ENCODE measurements at regions not wholly inside any gene's neighbourhood (a gene's known extent, or its start where the extent isn't known, plus 50 kb on each side); places are given as distances from the start of the nearest gene placed in this dataset.

DNA sequence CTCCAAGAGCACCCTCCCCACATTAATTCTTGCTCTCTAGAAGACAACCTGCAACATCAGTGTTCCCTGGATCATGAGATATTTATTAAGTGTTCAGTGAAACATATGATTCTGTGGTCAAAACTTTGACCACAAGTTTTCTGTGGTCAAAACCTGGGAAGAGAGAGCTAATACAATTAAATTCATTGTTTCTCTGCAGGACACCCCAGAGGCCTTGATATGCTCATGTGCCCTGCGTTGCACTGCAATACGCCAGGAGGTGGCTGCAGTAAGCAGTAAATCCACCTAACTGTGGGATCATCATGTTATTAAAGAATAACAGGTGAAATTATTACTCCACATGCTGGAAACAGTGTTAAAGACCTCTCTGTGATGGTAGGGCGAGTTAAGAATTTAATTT, 109.3 kb upstream of the SPDL1 start:
- H3K4me1 Mint-ChIP-seq = peaks cover 29% of the 10 kb centered on the region
- ChIA-PET POLR2A (no interaction called here), CTCF (interaction anchor here (0.6 to 1.0 kb wide), 2 partner anchors 74 to 333 kb away, joined by 3 read pairs; no protein-coding TSS in a partner anchor)

More for the DNA sequence above, 109.3 kb upstream of the SPDL1 start:
- ATAC-seq = peak; percentile 62
- Mint-ChIP-seq H3K27ac (no peak overlapping the region), H3K4me3 (no peak overlapping the region), H3K9me3 (peaks cover 21% of the 10 kb centered on the region), H3K27me3 (ENCODE audit: low read depth) (peaks cover 9% of the 10 kb centered on the region), H3K36me3 (peaks cover 13% of the 10 kb centered on the region; the same call in 1 of the 2 replicates)
- TF ChIP-seq CBFB (CRISPR knock-in tag; IDR thresholded peaks at IDR 0.05; ENCODE audit: low read depth) (no peak), RELA (CRISPR knock-in tag; IDR thresholded peaks at IDR 0.05; ENCODE audit: borderline replicate concordance) (no peak), ESRRA (CRISPR knock-in tag; IDR thresholded peaks at IDR 0.05; ENCODE audit: borderline replicate concordance) (no peak), EMX1 (CRISPR knock-in tag; IDR thresholded peaks at IDR 0.05) (no peak), ZNF317 (CRISPR knock-in tag; IDR thresholded peaks at IDR 0.05; ENCODE audit: borderline replicate concordance, low read depth) (no peak), SOX15 (CRISPR knock-in tag; IDR thresholded peaks at IDR 0.05) (no peak), ZNF121 (CRISPR knock-in tag; IDR thresholded peaks at IDR 0.05) (no peak), RORB (CRISPR knock-in tag; IDR thresholded peaks at IDR 0.05) (no peak), SP1 (CRISPR knock-in tag; conservative IDR thresholded peaks at IDR 0.05) (no peak), ETV6 (CRISPR knock-in tag; IDR thresholded peaks at IDR 0.05) (no peak), TP53 (CRISPR knock-in tag; IDR thresholded peaks at IDR 0.05) (no peak), ZNF396 (CRISPR knock-in tag; IDR thresholded peaks at IDR 0.05; ENCODE audit: borderline replicate concordance) (no peak)
- TF ChIP-seq, protein P1, sequence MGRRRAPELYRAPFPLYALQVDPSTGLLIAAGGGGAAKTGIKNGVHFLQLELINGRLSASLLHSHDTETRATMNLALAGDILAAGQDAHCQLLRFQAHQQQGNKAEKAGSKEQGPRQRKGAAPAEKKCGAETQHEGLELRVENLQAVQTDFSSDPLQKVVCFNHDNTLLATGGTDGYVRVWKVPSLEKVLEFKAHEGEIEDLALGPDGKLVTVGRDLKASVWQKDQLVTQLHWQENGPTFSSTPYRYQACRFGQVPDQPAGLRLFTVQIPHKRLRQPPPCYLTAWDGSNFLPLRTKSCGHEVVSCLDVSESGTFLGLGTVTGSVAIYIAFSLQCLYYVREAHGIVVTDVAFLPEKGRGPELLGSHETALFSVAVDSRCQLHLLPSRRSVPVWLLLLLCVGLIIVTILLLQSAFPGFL (CRISPR knock-in tag; IDR thresholded peaks at IDR 0.05; ENCODE audit: borderline replicate concordance) = no peak
- TF ChIP-seq, protein P2, sequence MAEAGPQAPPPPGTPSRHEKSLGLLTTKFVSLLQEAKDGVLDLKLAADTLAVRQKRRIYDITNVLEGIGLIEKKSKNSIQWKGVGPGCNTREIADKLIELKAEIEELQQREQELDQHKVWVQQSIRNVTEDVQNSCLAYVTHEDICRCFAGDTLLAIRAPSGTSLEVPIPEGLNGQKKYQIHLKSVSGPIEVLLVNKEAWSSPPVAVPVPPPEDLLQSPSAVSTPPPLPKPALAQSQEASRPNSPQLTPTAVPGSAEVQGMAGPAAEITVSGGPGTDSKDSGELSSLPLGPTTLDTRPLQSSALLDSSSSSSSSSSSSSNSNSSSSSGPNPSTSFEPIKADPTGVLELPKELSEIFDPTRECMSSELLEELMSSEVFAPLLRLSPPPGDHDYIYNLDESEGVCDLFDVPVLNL (CRISPR knock-in tag; IDR thresholded peaks at IDR 0.05; ENCODE audit: borderline replicate concordance, low read depth) = no peak
- TF ChIP-seq, protein P3, sequence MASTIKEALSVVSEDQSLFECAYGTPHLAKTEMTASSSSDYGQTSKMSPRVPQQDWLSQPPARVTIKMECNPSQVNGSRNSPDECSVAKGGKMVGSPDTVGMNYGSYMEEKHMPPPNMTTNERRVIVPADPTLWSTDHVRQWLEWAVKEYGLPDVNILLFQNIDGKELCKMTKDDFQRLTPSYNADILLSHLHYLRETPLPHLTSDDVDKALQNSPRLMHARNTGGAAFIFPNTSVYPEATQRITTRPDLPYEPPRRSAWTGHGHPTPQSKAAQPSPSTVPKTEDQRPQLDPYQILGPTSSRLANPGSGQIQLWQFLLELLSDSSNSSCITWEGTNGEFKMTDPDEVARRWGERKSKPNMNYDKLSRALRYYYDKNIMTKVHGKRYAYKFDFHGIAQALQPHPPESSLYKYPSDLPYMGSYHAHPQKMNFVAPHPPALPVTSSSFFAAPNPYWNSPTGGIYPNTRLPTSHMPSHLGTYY (CRISPR knock-in tag; IDR thresholded peaks at IDR 0.05) = no peak
- TF ChIP-seq, protein P4, sequence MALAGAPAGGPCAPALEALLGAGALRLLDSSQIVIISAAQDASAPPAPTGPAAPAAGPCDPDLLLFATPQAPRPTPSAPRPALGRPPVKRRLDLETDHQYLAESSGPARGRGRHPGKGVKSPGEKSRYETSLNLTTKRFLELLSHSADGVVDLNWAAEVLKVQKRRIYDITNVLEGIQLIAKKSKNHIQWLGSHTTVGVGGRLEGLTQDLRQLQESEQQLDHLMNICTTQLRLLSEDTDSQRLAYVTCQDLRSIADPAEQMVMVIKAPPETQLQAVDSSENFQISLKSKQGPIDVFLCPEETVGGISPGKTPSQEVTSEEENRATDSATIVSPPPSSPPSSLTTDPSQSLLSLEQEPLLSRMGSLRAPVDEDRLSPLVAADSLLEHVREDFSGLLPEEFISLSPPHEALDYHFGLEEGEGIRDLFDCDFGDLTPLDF (CRISPR knock-in tag; IDR thresholded peaks at IDR 0.05) = no peak
- TF ChIP-seq, protein P5, sequence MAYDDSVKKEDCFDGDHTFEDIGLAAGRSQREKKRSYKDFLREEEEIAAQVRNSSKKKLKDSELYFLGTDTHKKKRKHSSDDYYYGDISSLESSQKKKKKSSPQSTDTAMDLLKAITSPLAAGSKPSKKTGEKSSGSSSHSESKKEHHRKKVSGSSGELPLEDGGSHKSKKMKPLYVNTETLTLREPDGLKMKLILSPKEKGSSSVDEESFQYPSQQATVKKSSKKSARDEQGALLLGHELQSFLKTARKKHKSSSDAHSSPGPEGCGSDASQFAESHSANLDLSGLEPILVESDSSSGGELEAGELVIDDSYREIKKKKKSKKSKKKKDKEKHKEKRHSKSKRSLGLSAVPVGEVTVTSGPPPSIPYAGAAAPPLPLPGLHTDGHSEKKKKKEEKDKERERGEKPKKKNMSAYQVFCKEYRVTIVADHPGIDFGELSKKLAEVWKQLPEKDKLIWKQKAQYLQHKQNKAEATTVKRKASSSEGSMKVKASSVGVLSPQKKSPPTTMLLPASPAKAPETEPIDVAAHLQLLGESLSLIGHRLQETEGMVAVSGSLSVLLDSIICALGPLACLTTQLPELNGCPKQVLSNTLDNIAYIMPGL (CRISPR knock-in tag; IDR thresholded peaks at IDR 0.05) = no peak
- TF ChIP-seq, protein P6, sequence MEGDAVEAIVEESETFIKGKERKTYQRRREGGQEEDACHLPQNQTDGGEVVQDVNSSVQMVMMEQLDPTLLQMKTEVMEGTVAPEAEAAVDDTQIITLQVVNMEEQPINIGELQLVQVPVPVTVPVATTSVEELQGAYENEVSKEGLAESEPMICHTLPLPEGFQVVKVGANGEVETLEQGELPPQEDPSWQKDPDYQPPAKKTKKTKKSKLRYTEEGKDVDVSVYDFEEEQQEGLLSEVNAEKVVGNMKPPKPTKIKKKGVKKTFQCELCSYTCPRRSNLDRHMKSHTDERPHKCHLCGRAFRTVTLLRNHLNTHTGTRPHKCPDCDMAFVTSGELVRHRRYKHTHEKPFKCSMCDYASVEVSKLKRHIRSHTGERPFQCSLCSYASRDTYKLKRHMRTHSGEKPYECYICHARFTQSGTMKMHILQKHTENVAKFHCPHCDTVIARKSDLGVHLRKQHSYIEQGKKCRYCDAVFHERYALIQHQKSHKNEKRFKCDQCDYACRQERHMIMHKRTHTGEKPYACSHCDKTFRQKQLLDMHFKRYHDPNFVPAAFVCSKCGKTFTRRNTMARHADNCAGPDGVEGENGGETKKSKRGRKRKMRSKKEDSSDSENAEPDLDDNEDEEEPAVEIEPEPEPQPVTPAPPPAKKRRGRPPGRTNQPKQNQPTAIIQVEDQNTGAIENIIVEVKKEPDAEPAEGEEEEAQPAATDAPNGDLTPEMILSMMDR (IDR thresholded peaks at IDR 0.05) = no peak
- TF ChIP-seq, protein P7, sequence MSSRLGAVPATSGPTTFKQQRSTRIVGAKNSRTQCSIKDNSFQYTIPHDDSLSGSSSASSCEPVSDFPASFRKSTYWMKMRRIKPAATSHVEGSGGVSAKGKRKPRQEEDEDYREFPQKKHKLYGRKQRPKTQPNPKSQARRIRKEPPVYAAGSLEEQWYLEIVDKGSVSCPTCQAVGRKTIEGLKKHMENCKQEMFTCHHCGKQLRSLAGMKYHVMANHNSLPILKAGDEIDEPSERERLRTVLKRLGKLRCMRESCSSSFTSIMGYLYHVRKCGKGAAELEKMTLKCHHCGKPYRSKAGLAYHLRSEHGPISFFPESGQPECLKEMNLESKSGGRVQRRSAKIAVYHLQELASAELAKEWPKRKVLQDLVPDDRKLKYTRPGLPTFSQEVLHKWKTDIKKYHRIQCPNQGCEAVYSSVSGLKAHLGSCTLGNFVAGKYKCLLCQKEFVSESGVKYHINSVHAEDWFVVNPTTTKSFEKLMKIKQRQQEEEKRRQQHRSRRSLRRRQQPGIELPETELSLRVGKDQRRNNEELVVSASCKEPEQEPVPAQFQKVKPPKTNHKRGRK (CRISPR knock-in tag; IDR thresholded peaks at IDR 0.05; ENCODE audit: borderline replicate concordance) = no peak
- no peak for DNase-seq (ENCODE audit: low spot score)

Data from WTC11 (cell line).